GM21825 (cell line): ENCODE measurements at regions not wholly inside any gene's neighbourhood (a gene's known extent, or its start where the extent isn't known, plus 50 kb on each side); places are given as distances from the start of the nearest gene placed in this dataset.

Experiments
- ATAC-seq: cut with Tn5 transposase; IDR thresholded peaks from one replicate; pipeline ENCODE4 v1.9.1; 2021; ENCODE audit warnings: mild to moderate bottlenecking, moderate library complexity; ENCODE audit not compliant: unreplicated experiment

- no peak for ATAC-seq
Measured at GRCh38 chr7:19871102-19871501, 97.7 kb upstream of the TMEM196 start.

- no peak for ATAC-seq
Measured at GRCh38 chr7:19869979-19870378, 96.6 kb upstream of the TMEM196 start.

GRCh38 chr7:19853261-19853832 is 79.9 kb upstream of the TMEM196 start:
- ATAC-seq = no peak

GRCh38 chr7:19852192-19852591 is 78.8 kb upstream of the TMEM196 start:
- no peak for ATAC-seq

GRCh38 chr7:19851504-19851903 is 78.1 kb upstream of the TMEM196 start:
- no peak for ATAC-seq

- no peak for ATAC-seq
Measured at GRCh38 chr7:19834566-19834965, 61.1 kb upstream of the TMEM196 start.

- ATAC-seq = no peak
Measured at GRCh38 chr7:19830604-19831003, 57.2 kb upstream of the TMEM196 start.
